Esophagus squamous epithelium (tissue), 4 donors: ENCODE measurements at regions not wholly inside any gene's neighbourhood (a gene's known extent, or its start where the extent isn't known, plus 50 kb on each side); places are given as distances from the start of the nearest gene placed in this dataset.

ENCODE experiments used
- POLR2A ChIP-seq, 4 donors: fragments of 450-650 bp; IDR thresholded peaks; one replicate each; pipeline ENCODE4 v1.6.1; 2017; ENCODE audit warnings: antibody characterized with exemption in 4 of 4, mild to moderate bottlenecking in 4 of 4, moderate library complexity in 3 of 4
- TF ChIP-seq, protein P1 (sequence below), 6 experiments: fragments of 450-650 bp in 4 of 6; fragments of 200-600 bp in 2 of 6; sonication (generic) in 2 of 6; IDR thresholded peaks; one replicate each; pipeline ENCODE4 v1.5.1; 2016 to 2019; ENCODE audit warnings: antibody characterized with exemption in 6 of 6, mild to moderate bottlenecking in 4 of 6, moderate library complexity in 4 of 6

DNA sequence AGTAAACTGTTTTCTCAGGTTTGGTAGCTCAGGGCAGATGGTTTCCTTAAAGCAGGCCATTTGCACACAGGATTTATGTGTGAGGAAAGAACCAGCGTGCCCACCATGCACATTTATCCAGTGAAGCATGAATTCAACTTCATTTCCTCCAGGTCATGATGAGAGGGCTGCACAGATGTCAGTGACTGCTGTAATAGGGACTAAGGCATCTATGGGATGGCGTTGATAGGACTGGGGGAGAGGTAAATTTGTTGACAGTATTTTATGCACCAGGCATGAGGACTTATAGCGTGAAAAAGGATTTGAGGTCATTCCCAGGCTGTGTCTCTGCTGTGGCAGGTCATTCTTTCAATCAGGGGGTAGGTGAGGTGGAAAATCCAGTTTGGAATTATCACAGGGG, 302.9 kb downstream of the XPNPEP1 start:
- TF ChIP-seq POLR2A (IDR thresholded peaks at IDR 0.05), result no peak
- TF ChIP-seq, protein P1, sequence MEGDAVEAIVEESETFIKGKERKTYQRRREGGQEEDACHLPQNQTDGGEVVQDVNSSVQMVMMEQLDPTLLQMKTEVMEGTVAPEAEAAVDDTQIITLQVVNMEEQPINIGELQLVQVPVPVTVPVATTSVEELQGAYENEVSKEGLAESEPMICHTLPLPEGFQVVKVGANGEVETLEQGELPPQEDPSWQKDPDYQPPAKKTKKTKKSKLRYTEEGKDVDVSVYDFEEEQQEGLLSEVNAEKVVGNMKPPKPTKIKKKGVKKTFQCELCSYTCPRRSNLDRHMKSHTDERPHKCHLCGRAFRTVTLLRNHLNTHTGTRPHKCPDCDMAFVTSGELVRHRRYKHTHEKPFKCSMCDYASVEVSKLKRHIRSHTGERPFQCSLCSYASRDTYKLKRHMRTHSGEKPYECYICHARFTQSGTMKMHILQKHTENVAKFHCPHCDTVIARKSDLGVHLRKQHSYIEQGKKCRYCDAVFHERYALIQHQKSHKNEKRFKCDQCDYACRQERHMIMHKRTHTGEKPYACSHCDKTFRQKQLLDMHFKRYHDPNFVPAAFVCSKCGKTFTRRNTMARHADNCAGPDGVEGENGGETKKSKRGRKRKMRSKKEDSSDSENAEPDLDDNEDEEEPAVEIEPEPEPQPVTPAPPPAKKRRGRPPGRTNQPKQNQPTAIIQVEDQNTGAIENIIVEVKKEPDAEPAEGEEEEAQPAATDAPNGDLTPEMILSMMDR (IDR thresholded peaks at IDR 0.05), result no peak
